NCI-H2171 (cell line): ENCODE measurements at regions not wholly inside any gene's neighbourhood (a gene's known extent, or its start where the extent isn't known, plus 50 kb on each side); places are given as distances from the start of the nearest gene placed in this dataset.
"Not testable (repeated sequence)": the region's sequence is repeated elsewhere in the genome, so short reads cannot be mapped to it uniquely, and the experiment has no call there.

Experiments used
- DNase-seq: peaks from one replicate; lab custom pipeline; 2025; lab: John Stamatoyannopoulos, UW

- DNase-seq: no peak
Observed at GRCh38 chr9:78714576-78714975, 417.7 kb downstream of the PSAT1 start.

- DNase-seq: not testable (repeated sequence)
Observed at GRCh38 chr9:78719029-78719428, 422.1 kb downstream of the PSAT1 start.

GRCh38 chr9:78724896-78725295, 428.0 kb downstream of the PSAT1 start:
- no peak for DNase-seq

GRCh38 chr9:78725503-78725902, 428.6 kb downstream of the PSAT1 start:
- DNase-seq: no peak

- DNase-seq: no peak
Observed at GRCh38 chr9:78745331-78745730, 448.4 kb downstream of the PSAT1 start.

GRCh38 chr9:78746010-78746409, 449.1 kb downstream of the PSAT1 start:
- no peak for DNase-seq

- DNase-seq: no peak
Observed at GRCh38 chr9:78753039-78753438, 456.1 kb downstream of the PSAT1 start.

- no peak for DNase-seq
Observed at GRCh38 chr9:78756813-78757510, 460.0 kb downstream of the PSAT1 start.

GRCh38 chr9:78763424-78763823, 466.5 kb downstream of the PSAT1 start:
- no peak for DNase-seq

GRCh38 chr9:78765861-78766260, 468.9 kb downstream of the PSAT1 start:
- DNase-seq: no peak

GRCh38 chr9:78767490-78767889, 470.6 kb downstream of the PSAT1 start:
- no peak for DNase-seq

- no peak for DNase-seq
Observed at GRCh38 chr9:78769690-78770089, 472.8 kb downstream of the PSAT1 start.

GRCh38 chr9:78775211-78775610, 478.3 kb downstream of the PSAT1 start:
- DNase-seq: peak; percentile 24

GRCh38 chr9:78775696-78776295, 478.9 kb downstream of the PSAT1 start:
- peak; percentile 8 for DNase-seq

- no peak for DNase-seq
Observed at GRCh38 chr9:78777747-78778146, 480.8 kb downstream of the PSAT1 start.

GRCh38 chr9:78778318-78778717, 481.4 kb downstream of the PSAT1 start:
- DNase-seq: no peak

- no peak for DNase-seq
Observed at GRCh38 chr9:78778861-78779374, 482.0 kb downstream of the PSAT1 start.

GRCh38 chr9:78781681-78782080, 484.8 kb downstream of the PSAT1 start:
- no peak for DNase-seq

GRCh38 chr9:78782234-78782633, 485.3 kb downstream of the PSAT1 start:
- DNase-seq: no peak

GRCh38 chr9:78782858-78783257, 485.9 kb downstream of the PSAT1 start:
- DNase-seq: no peak

- no peak for DNase-seq
Observed at GRCh38 chr9:78783743-78784142, 486.8 kb downstream of the PSAT1 start.

GRCh38 chr9:78786794-78787193, 489.9 kb downstream of the PSAT1 start:
- DNase-seq: no peak

- DNase-seq: no peak
Observed at GRCh38 chr9:78788101-78788500, 491.2 kb downstream of the PSAT1 start.

- no peak for DNase-seq
Observed at GRCh38 chr9:78791779-78792178, 494.9 kb downstream of the PSAT1 start.
